Ishikawa (cell line): ENCODE measurements at regions not wholly inside any gene's neighbourhood (a gene's known extent, or its start where the extent isn't known, plus 50 kb on each side); places are given as distances from the start of the nearest gene placed in this dataset.

Source experiments
- CEBPB ChIP-seq: IDR thresholded peaks from 2 replicates; pipeline ENCODE4 v1.6.1; 2012
- CREB1 ChIP-seq: IDR thresholded peaks from 2 replicates; pipeline ENCODE4 v1.6.1; 2012; ENCODE audit warnings: low read depth
- EGR1 ChIP-seq: IDR thresholded peaks from 2 replicates; pipeline ENCODE4 v1.6.1; 2012
- EP300 ChIP-seq: IDR thresholded peaks from 2 replicates; pipeline ENCODE4 v1.6.1; 2012; ENCODE audit warnings: borderline replicate concordance
- FOXM1 ChIP-seq: IDR thresholded peaks from 2 replicates; pipeline ENCODE4 v1.6.1; 2012; ENCODE audit warnings: low read depth, borderline replicate concordance
- NFIC ChIP-seq: IDR thresholded peaks from 2 replicates; pipeline ENCODE4 v1.6.1; 2012
- RAD21 ChIP-seq: IDR thresholded peaks from 2 replicates; pipeline ENCODE4 v1.6.1; 2012; ENCODE audit warnings: low read depth
- TAF1 ChIP-seq: IDR thresholded peaks from 2 replicates; pipeline ENCODE4 v1.6.1; 2012; ENCODE audit warnings: low read depth, mild to moderate bottlenecking
- TCF12 ChIP-seq: IDR thresholded peaks from 2 replicates; pipeline ENCODE4 v1.6.1; 2012; ENCODE audit warnings: low read depth
- TEAD4 ChIP-seq: IDR thresholded peaks from 2 replicates; pipeline ENCODE4 v1.6.1; 2012
- YY1 ChIP-seq: IDR thresholded peaks from 2 replicates; pipeline ENCODE4 v1.6.1; 2012; ENCODE audit warnings: low read depth
- ZBTB7A ChIP-seq: IDR thresholded peaks from 2 replicates; pipeline ENCODE4 v1.6.1; 2012; ENCODE audit warnings: low read depth
- TF ChIP-seq, protein P1 (sequence below): IDR thresholded peaks from 2 replicates; pipeline ENCODE4 v1.6.1; 2012
- TF ChIP-seq, protein P2 (sequence below): IDR thresholded peaks from 2 replicates; pipeline ENCODE4 v1.6.1; 2012; ENCODE audit warnings: low read depth, mild to moderate bottlenecking
- TF ChIP-seq, protein P3 (sequence below): IDR thresholded peaks from 2 replicates; pipeline ENCODE4 v1.6.1; 2012

DNA sequence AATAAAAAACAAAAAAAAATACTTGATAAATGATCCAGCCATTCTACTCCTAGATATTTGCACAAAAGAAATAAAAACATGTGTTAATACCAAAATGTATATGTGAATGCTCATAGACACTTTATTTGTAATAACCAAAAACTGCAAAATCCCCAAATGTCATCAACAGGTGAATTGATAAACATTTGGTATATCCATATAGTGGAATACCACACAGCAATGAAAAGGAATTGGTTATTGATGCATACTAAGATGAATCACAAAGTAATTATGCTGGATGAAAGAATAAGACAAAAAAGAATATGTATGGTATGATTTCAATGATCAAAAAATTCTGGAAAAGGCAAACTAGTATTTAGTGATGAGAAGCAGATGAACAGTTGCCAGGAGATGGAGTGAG lies 124.7 kb upstream of the VASH1 start:
- TF ChIP-seq, protein P1, sequence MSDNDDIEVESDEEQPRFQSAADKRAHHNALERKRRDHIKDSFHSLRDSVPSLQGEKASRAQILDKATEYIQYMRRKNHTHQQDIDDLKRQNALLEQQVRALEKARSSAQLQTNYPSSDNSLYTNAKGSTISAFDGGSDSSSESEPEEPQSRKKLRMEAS: no peak
- TF ChIP-seq EGR1 (no peak), CREB1 (no peak), CEBPB (no peak), EP300 (no peak), ZBTB7A (no peak), TCF12 (no peak), RAD21 (no peak), FOXM1 (no peak), NFIC (no peak), YY1 (no peak), TEAD4 (no peak), TAF1 (no peak)
- TF ChIP-seq, protein P2, sequence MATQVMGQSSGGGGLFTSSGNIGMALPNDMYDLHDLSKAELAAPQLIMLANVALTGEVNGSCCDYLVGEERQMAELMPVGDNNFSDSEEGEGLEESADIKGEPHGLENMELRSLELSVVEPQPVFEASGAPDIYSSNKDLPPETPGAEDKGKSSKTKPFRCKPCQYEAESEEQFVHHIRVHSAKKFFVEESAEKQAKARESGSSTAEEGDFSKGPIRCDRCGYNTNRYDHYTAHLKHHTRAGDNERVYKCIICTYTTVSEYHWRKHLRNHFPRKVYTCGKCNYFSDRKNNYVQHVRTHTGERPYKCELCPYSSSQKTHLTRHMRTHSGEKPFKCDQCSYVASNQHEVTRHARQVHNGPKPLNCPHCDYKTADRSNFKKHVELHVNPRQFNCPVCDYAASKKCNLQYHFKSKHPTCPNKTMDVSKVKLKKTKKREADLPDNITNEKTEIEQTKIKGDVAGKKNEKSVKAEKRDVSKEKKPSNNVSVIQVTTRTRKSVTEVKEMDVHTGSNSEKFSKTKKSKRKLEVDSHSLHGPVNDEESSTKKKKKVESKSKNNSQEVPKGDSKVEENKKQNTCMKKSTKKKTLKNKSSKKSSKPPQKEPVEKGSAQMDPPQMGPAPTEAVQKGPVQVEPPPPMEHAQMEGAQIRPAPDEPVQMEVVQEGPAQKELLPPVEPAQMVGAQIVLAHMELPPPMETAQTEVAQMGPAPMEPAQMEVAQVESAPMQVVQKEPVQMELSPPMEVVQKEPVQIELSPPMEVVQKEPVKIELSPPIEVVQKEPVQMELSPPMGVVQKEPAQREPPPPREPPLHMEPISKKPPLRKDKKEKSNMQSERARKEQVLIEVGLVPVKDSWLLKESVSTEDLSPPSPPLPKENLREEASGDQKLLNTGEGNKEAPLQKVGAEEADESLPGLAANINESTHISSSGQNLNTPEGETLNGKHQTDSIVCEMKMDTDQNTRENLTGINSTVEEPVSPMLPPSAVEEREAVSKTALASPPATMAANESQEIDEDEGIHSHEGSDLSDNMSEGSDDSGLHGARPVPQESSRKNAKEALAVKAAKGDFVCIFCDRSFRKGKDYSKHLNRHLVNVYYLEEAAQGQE: no peak
- TF ChIP-seq, protein P3, sequence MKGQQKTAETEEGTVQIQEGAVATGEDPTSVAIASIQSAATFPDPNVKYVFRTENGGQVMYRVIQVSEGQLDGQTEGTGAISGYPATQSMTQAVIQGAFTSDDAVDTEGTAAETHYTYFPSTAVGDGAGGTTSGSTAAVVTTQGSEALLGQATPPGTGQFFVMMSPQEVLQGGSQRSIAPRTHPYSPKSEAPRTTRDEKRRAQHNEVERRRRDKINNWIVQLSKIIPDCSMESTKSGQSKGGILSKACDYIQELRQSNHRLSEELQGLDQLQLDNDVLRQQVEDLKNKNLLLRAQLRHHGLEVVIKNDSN: no peak

DNA sequence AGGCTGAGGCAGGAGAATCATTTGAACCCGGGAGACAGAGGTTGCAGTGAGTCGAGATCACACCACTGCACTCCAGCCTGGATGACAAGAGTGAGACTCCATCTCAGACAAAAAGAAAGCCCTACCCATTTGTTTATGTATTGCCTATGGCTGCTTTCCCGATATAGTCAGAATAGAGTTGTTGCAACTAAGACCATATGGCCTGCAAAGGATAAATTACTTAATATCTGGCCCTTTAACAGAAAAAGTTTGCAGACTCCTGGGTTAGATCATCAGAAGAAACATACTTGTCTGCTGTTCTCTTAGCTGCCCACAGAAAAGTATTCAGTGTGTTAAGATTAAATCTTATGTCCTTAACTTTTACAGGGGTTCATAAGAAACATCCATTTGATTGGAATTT lies 122.4 kb upstream of the VASH1 start:
- TF ChIP-seq NFIC (no peak), CREB1 (no peak), TEAD4 (no peak), CEBPB (no peak), RAD21 (no peak), EGR1 (no peak), YY1 (no peak), TCF12 (no peak), ZBTB7A (no peak), FOXM1 (no peak), TAF1 (no peak), EP300 (no peak)
- TF ChIP-seq, protein P3: no peak
- TF ChIP-seq, protein P1: no peak
- TF ChIP-seq, protein P2: no peak

DNA sequence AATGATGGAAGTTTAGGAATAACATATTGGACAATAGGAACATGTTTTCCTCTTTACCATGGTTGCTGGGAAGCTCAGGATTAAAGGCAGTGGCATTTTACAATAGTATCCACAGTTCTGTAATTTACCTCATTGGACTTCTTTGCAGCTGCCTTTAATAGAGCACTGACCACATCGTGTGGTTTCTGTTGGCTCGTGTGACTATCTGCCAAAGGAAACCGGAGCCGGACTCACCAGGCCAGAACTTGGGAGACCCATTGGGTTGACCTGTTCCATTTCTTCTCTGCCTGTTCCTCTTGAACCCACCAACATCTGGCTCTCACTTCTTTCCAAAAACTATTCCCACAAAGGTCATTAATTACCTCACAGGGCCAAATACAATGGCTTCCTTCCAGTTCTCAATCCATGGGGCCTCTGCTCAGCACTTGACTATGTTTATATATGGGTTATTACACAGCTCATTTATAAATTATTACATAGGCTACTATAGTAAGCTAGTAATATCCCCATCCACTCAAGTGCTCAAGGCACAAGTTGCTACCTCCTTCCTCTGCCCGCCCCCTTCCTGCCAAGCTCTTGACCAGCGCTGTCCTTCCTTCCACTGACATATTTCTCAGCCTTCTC lies 121.5 kb upstream of the VASH1 start:
- TF ChIP-seq, protein P3: no peak
- TF ChIP-seq CEBPB (no peak), FOXM1 (no peak), RAD21 (no peak), CREB1 (no peak), EGR1 (no peak), YY1 (no peak), EP300 (no peak)
- TF ChIP-seq, protein P1: no peak

DNA sequence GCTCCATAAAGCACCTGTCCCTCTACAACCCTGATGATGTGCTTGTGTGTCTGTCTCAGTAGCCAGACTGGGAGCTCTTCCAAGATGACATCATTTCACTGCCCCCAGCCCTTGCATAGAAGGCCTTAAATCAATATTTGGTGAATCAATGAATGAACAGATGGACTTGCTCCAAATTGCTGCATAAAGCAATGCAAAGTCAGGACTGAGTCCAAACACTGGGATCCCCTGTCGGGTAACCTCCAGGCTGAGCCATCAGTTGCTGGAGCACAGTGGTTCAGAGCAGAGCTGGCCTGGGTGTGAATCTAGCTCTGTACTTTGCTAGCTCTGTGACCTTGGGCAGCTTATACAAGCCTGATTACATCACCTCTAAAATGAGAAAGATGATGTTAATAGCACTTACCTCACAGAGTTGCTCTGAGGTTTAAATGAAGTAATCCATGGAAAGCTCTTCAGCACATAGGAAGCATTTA lies 120.3 kb upstream of the VASH1 start:
- TF ChIP-seq, protein P3: no peak
- TF ChIP-seq CEBPB (no peak), TCF12 (no peak), NFIC (no peak), ZBTB7A (no peak), CREB1 (no peak), YY1 (no peak), RAD21 (no peak)
- TF ChIP-seq, protein P1: no peak
